Peyer's patch (tissue), 4 donors: ENCODE measurements at regions not wholly inside any gene's neighbourhood (a gene's known extent, or its start where the extent isn't known, plus 50 kb on each side); places are given as distances from the start of the nearest gene placed in this dataset.

ENCODE experiments used
- CTCF ChIP-seq, 6 experiments: fragments of 450-650 bp in 4 of 6; fragments of 200-600 bp in 2 of 6; sonication (generic) in 1 of 6; IDR thresholded peaks; one replicate each; pipeline ENCODE4 v1.5.1; 2017 to 2019; ENCODE audit warnings: antibody characterized with exemption in 6 of 6, mild to moderate bottlenecking in 3 of 6, moderate library complexity in 1 of 6
- POLR2A ChIP-seq, 2 donors: fragments of 450-650 bp; IDR thresholded peaks; one replicate each; pipeline ENCODE4 v1.5.1; 2017; ENCODE audit warnings: antibody characterized with exemption in 2 of 2, mild to moderate bottlenecking in 2 of 2, moderate library complexity in 2 of 2

GRCh38 chr16:61590577-61590976, 445.7 kb downstream of the CDH8 start:
- TF ChIP-seq CTCF (IDR thresholded peaks at IDR 0.05): no peak
- TF ChIP-seq POLR2A (IDR thresholded peaks at IDR 0.05): no peak
